ENCODE measurements at regions not wholly inside any gene's neighbourhood (a gene's known extent, or its start where the extent isn't known, plus 50 kb on each side); places are given as distances from the start of the nearest gene placed in this dataset.

DNA sequence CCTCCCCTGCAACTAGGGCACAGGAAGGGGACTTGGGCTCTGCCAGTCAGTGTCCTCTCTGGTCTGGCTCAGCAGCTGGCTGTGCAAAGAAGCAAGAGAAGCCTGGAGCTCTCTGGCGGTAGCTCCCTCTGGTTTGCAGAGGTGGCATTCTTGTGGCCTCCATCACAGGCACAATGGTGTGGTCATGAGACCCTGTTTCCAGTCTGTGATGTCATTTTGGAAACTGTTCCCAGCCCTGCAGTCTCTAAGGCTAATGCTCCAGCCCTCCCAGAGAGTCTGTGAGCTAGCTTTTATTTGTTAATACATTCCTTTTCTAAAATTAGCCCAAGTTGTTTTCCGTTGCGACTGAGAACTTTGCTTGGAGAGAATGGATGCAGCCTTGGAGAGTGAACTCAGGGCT lies 69.5 kb upstream of the FOXQ1 start (continued):
- TF ChIP-seq TEAD4 (IDR thresholded peaks at IDR 0.05; ENCODE audit: borderline replicate concordance, insufficient read depth) (no peak), NFIC (IDR thresholded peaks at IDR 0.05; ENCODE audit: borderline replicate concordance) (no peak)

- Histone ChIP-seq H3F3A (replicated peaks; ENCODE audit: insufficient read depth) (no peaks in the 10 kb centered on the region), H3K9ac (no peak overlapping the region), H3K9me3 (no peaks in the 10 kb centered on the region), H3K79me2 (ENCODE audit: insufficient read depth) (no peaks in the 10 kb centered on the region), H3K9me2 (no peaks in the 10 kb centered on the region), H3K27ac (ENCODE audit: low read depth in 2 of 2, low read length in 1 of 2) (no peak overlapping the region), H3K27me3 (ENCODE audit: insufficient read depth) (peaks cover 53% of the 10 kb centered on the region; the same call in 1 of the 2 replicates), H3K4me2 (no peak overlapping the region), H3K4me1 (ENCODE audit: control insufficient read depth in 1 of 2, insufficient read depth in 2 of 2, low read depth in 1 of 2, low read length in 1 of 2) (no peaks in the 10 kb centered on the region), H4K20me1 (ENCODE audit: insufficient read depth) (no peaks in the 10 kb centered on the region), H3K4me3 (ENCODE audit: low read depth in 2 of 2, low read length in 1 of 2) (no peak overlapping the region), H3K36me3 (replicated peaks in 1 of 2; ENCODE audit: control insufficient read depth in 1 of 2, insufficient read depth in 2 of 2, low read length in 1 of 2) (no peaks in the 10 kb centered on the region), H2AFZ (ENCODE audit: low read depth) (no peak overlapping the region)
- ChIA-PET CTCF (no interaction called here), POLR2A (no interaction called here)
- WGBS (ENCODE audit: low lambda C conversion rate) = 0% methylated on average over 4 of the region's 4 CpGs
- DNase-seq = no peak
- TF ChIP-seq CHD2 (IDR thresholded peaks at IDR 0.05; ENCODE audit: low read length, partially characterized antibody) = no peak
- no peak for TF ChIP-seq FOSL2 (IDR thresholded peaks at IDR 0.05; ENCODE audit: borderline replicate concordance, low read depth)
- no peak for TF ChIP-seq RCOR1 (IDR thresholded peaks at IDR 0.05; ENCODE audit: low read length)
- no peak for TF ChIP-seq FOXM1 (IDR thresholded peaks at IDR 0.05; ENCODE audit: low read depth)
- no peak for TF ChIP-seq TCF12 (IDR thresholded peaks at IDR 0.05)
- TF ChIP-seq RFX5 (IDR thresholded peaks at IDR 0.05; ENCODE audit: low read length) = no peak
- TF ChIP-seq, protein P1, sequence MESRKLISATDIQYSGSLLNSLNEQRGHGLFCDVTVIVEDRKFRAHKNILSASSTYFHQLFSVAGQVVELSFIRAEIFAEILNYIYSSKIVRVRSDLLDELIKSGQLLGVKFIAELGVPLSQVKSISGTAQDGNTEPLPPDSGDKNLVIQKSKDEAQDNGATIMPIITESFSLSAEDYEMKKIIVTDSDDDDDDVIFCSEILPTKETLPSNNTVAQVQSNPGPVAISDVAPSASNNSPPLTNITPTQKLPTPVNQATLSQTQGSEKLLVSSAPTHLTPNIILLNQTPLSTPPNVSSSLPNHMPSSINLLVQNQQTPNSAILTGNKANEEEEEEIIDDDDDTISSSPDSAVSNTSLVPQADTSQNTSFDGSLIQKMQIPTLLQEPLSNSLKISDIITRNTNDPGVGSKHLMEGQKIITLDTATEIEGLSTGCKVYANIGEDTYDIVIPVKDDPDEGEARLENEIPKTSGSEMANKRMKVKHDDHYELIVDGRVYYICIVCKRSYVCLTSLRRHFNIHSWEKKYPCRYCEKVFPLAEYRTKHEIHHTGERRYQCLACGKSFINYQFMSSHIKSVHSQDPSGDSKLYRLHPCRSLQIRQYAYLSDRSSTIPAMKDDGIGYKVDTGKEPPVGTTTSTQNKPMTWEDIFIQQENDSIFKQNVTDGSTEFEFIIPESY (IDR thresholded peaks at IDR 0.05; ENCODE audit: borderline replicate concordance, low read depth) = no peak
- TF ChIP-seq TAF1 (IDR thresholded peaks at IDR 0.05; ENCODE audit: borderline replicate concordance, low read depth, low read length) = no peak
- no peak for TF ChIP-seq PBX3 (IDR thresholded peaks at IDR 0.05)
- TF ChIP-seq, protein P2, sequence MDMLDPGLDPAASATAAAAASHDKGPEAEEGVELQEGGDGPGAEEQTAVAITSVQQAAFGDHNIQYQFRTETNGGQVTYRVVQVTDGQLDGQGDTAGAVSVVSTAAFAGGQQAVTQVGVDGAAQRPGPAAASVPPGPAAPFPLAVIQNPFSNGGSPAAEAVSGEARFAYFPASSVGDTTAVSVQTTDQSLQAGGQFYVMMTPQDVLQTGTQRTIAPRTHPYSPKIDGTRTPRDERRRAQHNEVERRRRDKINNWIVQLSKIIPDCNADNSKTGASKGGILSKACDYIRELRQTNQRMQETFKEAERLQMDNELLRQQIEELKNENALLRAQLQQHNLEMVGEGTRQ (IDR thresholded peaks at IDR 0.05; ENCODE audit: borderline replicate concordance, low read depth, low read length) = no peak
- no peak for TF ChIP-seq SMC3 (IDR thresholded peaks at IDR 0.05; ENCODE audit: low read depth, low read length)
- no peak for TF ChIP-seq NFIC (IDR thresholded peaks at IDR 0.05; ENCODE audit: borderline replicate concordance)
- TF ChIP-seq, protein P3, sequence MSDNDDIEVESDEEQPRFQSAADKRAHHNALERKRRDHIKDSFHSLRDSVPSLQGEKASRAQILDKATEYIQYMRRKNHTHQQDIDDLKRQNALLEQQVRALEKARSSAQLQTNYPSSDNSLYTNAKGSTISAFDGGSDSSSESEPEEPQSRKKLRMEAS (IDR thresholded peaks at IDR 0.05; ENCODE audit: low read depth) = no peak
- TF ChIP-seq ELF1 (IDR thresholded peaks at IDR 0.05) = no peak
- TF ChIP-seq MEF2A (IDR thresholded peaks at IDR 0.05; ENCODE audit: borderline replicate concordance, low read depth) = no peak
- TF ChIP-seq NRF1 (IDR thresholded peaks at IDR 0.05; ENCODE audit: low read depth, low read length) = no peak
- no peak for TF ChIP-seq MXI1 (IDR thresholded peaks at IDR 0.05; ENCODE audit: low read depth, low read length)
Observed at GRCh38 chr6:1242021-1242420, 69.9 kb upstream of the FOXQ1 start.

All from SK-N-SH (cell line).